ENCODE measurements at regions not wholly inside any gene's neighbourhood (a gene's known extent, or its start where the extent isn't known, plus 50 kb on each side); places are given as distances from the start of the nearest gene placed in this dataset.

GRCh38 chr2:47226132-47226922 is 50.0 kb upstream of the CALM2 start:
- Histone ChIP-seq H2AFZ (ENCODE audit: low read depth, low read length) (peak overlapping the region; percentile 57), H3K79me2 (replicated peaks; ENCODE audit: insufficient read depth, low read length) (no peaks in the 10 kb centered on the region), H3K9ac (ENCODE audit: low read length) (peak overlapping the region; percentile 54), H3K9me2 (ENCODE audit: insufficient read depth, low read length) (no peaks in the 10 kb centered on the region), H4K20me1 (ENCODE audit: insufficient read depth) (no peaks in the 10 kb centered on the region), H3K27ac (ENCODE audit: low read length) (peak overlapping the region; percentile 91), H3K36me3 (ENCODE audit: insufficient read depth, low read length) (no peaks in the 10 kb centered on the region), H3K9me3 (ENCODE audit: low read length) (no peaks in the 10 kb centered on the region), H3K27me3 (ENCODE audit: insufficient read depth, low read depth, low read length) (no peaks in the 10 kb centered on the region), H3F3A (ENCODE audit: insufficient read depth, low read length, poor library complexity, severe bottlenecking) (peaks cover 8% of the 10 kb centered on the region), H3K4me3 (ENCODE audit: low read length) (peak overlapping the region; percentile 33), H3K4me2 (ENCODE audit: low read length) (peak overlapping the region; percentile 7)
- TF ChIP-seq POLR2AphosphoS5 (IDR thresholded peaks at IDR 0.05) (peak; percentile 13), REST (IDR thresholded peaks at IDR 0.05; ENCODE audit: borderline replicate concordance) (no peak), MXI1 (conservative IDR thresholded peaks at IDR 0.05; ENCODE audit: poor library complexity, severe bottlenecking) (no peak)

Measured in neural cell (in vitro differentiated cells).